Erythroblast (primary cell): ENCODE measurements at regions not wholly inside any gene's neighbourhood (a gene's known extent, or its start where the extent isn't known, plus 50 kb on each side); places are given as distances from the start of the nearest gene placed in this dataset.

Experiments
- DNase-seq, 2 experiments: peaks; one replicate each; lab custom pipeline; 2025; lab: John Stamatoyannopoulos, UW
- GATA1 ChIP-seq: IDR thresholded peaks from 2 replicates; pipeline ENCODE4 v1.6.1; 2011; ENCODE audit warnings: low read depth, mild to moderate bottlenecking, control low read depth, low read length, moderate library complexity
- POLR2A ChIP-seq: IDR thresholded peaks from 2 replicates; pipeline ENCODE4 v1.6.1; 2011; ENCODE audit warnings: mild to moderate bottlenecking, low read length

DNA sequence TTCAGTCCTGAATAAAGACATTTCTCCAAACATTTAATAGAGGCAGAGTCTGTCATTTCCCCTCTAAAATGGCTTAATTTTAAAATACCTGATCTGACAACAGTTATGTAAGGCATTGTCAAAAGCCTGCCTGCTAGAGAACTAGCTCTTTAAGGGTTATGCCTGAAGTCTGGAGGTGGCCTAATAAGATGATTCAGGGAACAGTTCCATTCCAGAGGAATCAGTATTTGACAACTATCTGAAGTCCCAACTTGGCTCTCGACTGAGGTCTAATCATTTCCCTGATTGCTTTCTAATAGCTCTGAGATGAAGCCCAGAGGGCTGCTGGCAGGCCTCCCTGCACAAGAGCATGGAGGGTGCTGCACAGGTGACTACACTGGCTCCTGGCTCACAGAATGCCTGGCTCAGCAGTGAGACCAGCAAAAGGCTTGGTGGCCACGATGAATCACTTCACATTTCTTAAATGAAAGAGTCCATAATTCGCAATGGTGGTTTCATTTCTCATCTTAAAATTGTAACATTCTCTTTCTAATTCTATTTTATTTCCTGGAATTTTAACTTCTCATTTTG is 509.6 kb upstream of the POM121L12 start:
- no peak for DNase-seq
- no peak for TF ChIP-seq GATA1

DNA sequence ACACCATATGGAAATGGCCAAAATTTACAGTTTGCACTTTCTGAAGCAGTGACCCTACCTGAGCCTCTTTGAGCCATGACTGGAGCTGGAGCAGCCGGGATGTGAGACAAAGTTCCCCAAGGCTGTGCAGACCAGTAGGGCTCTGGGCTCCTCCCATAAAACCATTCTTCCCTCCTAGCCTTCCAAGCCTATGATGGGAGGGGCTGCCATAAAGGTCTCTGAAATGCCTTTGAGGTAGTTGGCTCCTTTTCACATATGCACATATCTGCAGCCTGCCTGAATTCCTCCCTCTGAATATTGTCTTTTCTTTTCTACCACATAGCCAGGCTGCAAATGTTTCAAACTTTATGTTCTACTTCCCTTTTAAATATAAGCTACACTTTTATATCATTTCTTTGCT is 516.6 kb upstream of the POM121L12 start:
- TF ChIP-seq GATA1, result no peak
- TF ChIP-seq POLR2A, result no peak
- DNase-seq, result no peak

DNA sequence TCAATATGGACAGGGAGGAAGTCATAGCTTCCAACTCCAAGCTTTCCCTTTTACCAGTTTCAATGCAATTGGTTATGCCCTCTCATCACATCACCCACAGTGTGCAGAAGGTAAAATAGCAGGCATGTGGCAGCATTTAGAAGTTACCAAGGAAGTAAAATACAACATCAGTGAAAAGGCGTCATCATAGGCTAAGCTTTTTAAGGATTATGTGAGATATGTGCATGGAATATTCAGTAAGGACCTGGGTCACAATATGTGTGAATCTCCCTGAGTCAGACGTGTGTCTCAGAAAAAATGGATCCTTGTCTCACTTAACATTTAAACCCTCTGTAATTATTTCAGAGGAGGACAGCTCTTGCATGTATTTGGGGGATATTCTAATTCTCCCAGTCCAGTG is 522.8 kb upstream of the POM121L12 start:
- DNase-seq, result no peak
- TF ChIP-seq POLR2A, result no peak
- no peak for TF ChIP-seq GATA1

DNA sequence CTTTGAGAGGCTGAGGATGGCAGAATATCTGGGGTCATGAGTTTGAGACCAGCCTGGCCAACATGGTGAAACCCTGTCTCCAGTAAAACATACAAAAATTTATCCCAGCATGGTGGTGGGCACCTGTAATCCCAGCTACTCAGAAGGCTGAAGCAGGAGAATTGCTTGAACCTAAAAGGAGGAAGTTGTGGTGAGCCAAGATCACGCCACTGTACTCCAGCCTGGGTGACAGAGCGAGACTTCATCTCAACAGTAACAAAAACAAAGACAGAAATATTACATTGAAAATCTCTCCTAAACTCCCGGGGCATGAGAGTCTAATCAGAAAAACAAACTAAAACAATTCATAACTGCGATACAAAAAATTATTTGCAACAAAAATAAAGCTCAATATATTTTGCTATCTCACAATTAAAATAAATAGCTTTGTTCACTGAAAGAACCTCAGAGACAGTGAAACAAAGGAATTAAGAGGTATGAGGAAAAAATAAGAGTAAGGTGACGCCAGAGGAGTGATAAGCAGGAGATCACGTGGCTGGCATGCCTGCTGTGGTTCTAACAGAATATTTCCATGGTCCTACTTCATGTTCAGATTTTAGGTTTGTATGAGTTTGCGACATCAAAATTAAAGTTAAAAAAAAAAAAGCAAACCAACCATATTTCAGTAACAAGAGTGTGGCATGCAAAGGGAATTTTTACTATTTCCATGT is 527.7 kb upstream of the POM121L12 start:
- no peak for DNase-seq
- TF ChIP-seq GATA1 (no peak), POLR2A (no peak)

DNA sequence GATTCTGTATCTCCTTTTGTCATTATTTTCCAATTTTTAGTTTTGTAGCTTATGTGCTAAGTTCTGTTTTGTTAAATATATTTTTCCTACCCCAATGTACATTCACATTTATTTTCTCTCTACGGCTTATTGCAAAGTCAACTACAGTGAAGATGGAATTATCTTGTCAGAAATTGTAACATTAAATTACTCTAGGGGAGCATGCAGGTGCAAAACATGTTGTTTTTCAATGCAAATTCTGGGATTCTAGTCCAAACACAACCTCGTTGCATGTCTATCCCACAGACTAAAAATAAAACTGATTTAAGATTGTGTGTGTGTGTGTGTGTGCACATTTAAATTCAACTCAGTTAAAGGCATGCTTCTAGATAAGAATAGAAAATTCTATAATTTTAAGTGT is 529.1 kb upstream of the POM121L12 start:
- TF ChIP-seq GATA1 (no peak), POLR2A (no peak)
- DNase-seq, result no peak

DNA sequence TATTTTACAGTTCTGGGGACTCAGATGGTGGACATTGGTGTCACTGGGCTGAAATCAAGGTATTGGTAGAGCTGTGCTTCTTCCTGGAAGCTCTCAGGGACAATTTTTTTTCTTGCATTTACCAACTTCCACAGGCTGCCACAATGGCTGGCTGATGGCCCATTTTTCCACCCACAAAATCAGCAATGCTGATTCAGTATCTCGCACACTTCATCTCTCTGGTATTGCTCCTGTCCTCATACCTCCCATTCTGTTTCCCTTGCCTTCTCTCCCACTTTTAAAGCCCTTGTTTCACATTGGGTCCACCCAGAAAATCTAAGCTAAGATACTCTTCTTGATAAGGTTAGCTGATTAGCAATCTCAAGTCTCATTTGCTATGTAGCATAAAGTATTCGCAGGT is 530.9 kb upstream of the POM121L12 start:
- no peak for DNase-seq
- no peak for TF ChIP-seq POLR2A
- TF ChIP-seq GATA1, result no peak

DNA sequence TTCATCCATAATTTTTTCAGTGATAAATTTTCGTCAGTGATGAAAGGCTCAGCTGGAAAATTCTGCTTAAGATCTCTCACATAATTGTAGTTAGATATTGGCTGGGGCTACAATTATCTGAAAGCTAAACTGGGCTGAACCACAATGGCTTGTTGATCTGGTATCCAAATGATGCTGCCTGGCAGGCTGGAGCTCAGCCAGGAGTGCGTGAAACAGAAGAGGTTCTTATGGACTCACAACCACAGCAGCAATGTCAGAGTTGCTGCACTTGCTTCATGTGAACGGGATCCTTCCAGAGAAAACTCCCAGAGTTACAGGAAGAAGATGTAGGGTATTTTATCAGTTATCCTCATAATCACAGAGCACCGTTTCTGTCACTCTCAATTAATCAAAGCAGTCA is 533.2 kb upstream of the POM121L12 start:
- TF ChIP-seq GATA1 (no peak), POLR2A (no peak)
- DNase-seq, result no peak

DNA sequence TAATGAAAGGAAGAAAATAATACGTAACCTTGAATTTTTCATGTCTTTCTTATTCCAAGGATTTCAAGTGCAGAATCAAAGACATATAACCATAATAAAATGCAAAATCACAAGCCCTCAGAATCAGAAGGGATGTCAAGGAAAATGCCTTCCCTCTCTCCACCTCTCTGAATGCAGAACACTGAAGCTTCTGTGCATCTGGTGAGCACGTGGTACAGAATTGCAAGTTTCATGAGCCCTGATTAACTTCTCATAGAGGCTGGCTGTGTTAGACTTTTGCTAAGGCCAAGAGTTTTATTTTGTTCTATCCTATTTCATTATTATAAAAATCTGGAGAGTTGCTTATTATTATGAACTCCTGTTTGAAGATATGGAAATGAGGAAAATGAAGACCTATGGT is 533.7 kb upstream of the POM121L12 start:
- no peak for DNase-seq
- TF ChIP-seq POLR2A (no peak), GATA1 (no peak)

DNA sequence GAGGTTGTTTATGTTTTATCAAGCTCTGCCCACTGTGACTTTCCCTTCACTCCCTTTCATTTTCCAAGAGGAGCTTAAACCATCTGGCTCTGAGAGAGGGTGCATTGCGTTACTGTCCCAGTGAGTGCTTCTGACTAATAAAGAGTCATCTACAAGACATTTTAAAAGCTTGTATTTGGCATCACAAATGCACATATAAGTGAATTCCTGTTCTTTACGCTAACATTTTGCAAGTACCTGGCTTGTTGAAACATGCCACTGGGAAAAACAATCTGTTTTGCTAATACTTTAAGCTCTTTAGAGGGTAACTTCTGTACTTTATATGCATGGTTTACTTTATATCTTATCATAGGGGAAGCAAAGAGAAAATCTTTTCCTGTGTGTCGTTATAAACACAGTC is 534.6 kb upstream of the POM121L12 start:
- TF ChIP-seq POLR2A, result no peak
- no peak for TF ChIP-seq GATA1

DNA sequence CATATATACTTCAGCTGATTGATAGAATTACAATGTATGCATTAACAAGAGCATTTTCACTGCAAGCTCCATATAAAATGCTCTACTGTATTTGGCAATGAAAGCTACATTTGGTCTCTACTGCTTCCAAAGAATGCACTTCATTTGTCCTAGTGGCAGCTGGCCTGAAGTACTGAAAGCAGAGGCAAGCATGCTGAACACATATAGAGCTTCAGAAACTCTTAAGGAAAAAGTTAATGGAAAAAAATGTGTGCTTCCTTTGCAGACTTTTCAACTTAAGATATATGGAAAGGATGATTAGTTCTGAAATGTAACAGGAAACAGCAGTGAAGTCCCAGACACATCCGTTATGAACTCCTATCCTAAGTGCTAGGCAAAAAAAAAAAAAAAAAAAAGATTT is 537.1 kb upstream of the POM121L12 start:
- no peak for TF ChIP-seq POLR2A
- no peak for TF ChIP-seq GATA1
- DNase-seq, result no peak

More for the DNA sequence above, 534.6 kb upstream of the POM121L12 start:
- DNase-seq, result no peak

DNA sequence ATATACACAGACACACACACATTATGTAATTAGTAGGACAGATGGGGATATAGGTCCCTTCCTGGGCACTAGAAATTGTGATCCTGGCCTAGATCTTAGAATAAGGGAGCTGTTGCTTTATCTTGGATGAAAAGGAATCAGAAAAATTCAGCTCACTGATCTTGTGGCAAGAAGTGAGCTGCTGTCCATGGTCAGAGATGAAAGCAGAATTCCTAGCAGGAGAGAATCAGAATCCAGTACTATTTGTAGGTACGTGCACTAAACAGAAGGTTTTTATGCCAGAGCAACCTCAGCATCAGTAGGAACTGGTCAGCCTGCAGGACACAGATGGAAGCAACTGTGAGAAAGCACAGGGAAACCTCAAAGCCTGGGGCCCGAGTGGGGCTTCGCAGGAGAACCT is 549.2 kb upstream of the POM121L12 start:
- DNase-seq, result no peak
- TF ChIP-seq GATA1 (no peak), POLR2A (no peak)

DNA sequence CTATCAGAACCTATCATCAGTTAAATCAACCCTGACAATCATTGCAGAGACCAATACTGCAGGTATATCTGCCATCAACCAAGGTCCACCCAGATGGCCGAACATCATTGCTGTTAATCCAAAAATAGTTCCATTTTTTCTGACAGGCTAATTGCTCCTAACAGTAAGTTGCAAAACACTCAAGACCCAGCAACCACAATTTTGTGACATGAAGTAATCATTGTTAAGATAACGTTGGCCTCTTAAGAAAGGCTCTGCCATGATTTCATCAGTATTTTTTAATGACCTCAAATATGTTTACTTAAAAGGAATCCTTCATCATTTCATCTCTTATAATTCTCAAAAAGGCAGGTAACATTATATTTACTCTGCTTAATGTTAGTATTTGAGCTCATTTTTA is 553.4 kb upstream of the POM121L12 start:
- TF ChIP-seq GATA1, result no peak
- no peak for TF ChIP-seq POLR2A
- DNase-seq, result no peak

DNA sequence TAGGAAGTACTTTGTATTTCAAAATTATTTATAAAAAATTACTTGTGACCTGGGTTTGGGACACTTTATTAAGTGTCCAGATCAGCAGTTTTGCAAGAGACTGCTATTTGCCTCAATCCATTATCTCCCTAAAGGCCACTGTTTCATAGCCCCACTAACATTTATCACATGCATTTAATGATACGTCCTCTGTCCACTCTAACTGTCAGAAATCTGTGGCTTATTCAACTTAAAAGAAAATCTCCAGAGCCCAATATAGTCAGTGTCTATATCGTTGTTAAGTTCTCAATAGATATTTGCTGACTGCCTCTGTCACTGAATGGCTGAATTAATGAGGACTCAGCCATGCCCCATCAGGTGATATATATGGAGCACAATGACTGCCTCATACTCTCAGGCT is 553.9 kb upstream of the POM121L12 start:
- no peak for DNase-seq
- TF ChIP-seq GATA1, result no peak
- TF ChIP-seq POLR2A, result no peak

DNA sequence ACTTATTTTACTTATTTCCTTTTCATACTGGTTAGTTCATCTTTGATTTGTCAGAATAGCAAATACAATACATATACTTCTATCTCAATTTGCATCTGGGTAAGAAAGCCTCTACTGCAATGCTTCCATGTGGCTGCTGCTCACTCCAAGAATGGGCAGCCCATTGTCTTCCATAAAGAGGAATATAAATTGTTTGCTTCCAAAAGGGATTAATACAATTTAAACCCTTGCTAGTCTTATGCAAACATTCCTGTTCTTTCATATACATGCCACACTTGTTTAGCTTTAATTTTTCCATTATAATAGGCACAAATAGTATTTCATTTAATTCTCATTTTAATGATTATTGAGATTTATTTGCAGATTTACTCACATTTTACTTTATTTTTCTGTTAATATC is 555.4 kb upstream of the POM121L12 start:
- no peak for TF ChIP-seq GATA1
- no peak for TF ChIP-seq POLR2A
- DNase-seq, result no peak
